HG02623 (cell line): ENCODE measurements at regions not wholly inside any gene's neighbourhood (a gene's known extent, or its start where the extent isn't known, plus 50 kb on each side); places are given as distances from the start of the nearest gene placed in this dataset.

ENCODE experiments used
- ATAC-seq: cut with Tn5 transposase; IDR thresholded peaks from one replicate; pipeline ENCODE4 v1.9.1; 2021; ENCODE audit warnings: moderate library complexity; ENCODE audit not compliant: unreplicated experiment

GRCh38 chr2:79359419-79359818 is 153.4 kb upstream of the CTNNA2 start:
- ATAC-seq, result no peak

- no peak for ATAC-seq
Observed at GRCh38 chr2:79355569-79355968, 157.3 kb upstream of the CTNNA2 start.

GRCh38 chr2:79327460-79327859 is 167.9 kb upstream of the REG3A start:
- no peak for ATAC-seq

GRCh38 chr2:79320871-79321270 is 161.3 kb upstream of the REG3A start:
- no peak for ATAC-seq

- ATAC-seq, result no peak
Observed at GRCh38 chr2:79294994-79295393, 135.4 kb upstream of the REG3A start.

- no peak for ATAC-seq
Observed at GRCh38 chr2:79292958-79293315, 133.4 kb upstream of the REG3A start.

- no peak for ATAC-seq
Observed at GRCh38 chr2:79292239-79292957, 132.8 kb upstream of the REG3A start.

GRCh38 chr2:79275863-79276262 is 116.3 kb upstream of the REG3A start:
- no peak for ATAC-seq

GRCh38 chr2:79275197-79275596 is 115.6 kb upstream of the REG3A start:
- ATAC-seq, result no peak

- no peak for ATAC-seq
Observed at GRCh38 chr2:79272616-79273015, 113.1 kb upstream of the REG3A start.

GRCh38 chr2:79271456-79271855 is 111.9 kb upstream of the REG3A start:
- no peak for ATAC-seq

- no peak for ATAC-seq
Observed at GRCh38 chr2:79260848-79261247, 101.3 kb upstream of the REG3A start.

GRCh38 chr2:79259959-79260358 is 100.4 kb upstream of the REG3A start:
- ATAC-seq, result no peak

- ATAC-seq, result no peak
Observed at GRCh38 chr2:79259296-79259695, 99.7 kb upstream of the REG3A start.

- no peak for ATAC-seq
Observed at GRCh38 chr2:79253243-79253774, 93.8 kb upstream of the REG3A start.

GRCh38 chr2:79250656-79251055 is 91.1 kb upstream of the REG3A start:
- no peak for ATAC-seq

GRCh38 chr2:79248776-79249175 is 89.2 kb upstream of the REG3A start:
- ATAC-seq, result no peak

GRCh38 chr2:79235135-79235534 is 75.6 kb upstream of the REG3A start:
- no peak for ATAC-seq

GRCh38 chr2:79223539-79223938 is 64.0 kb upstream of the REG3A start:
- no peak for ATAC-seq

- ATAC-seq, result peak; percentile 85
Observed at GRCh38 chr2:79219383-79219988, 59.9 kb upstream of the REG3A start.

GRCh38 chr2:79210274-79210917 is 50.8 kb upstream of the REG3A start:
- no peak for ATAC-seq
